Fibroblast of skin of scalp (primary cell): ENCODE measurements at regions not wholly inside any gene's neighbourhood (a gene's known extent, or its start where the extent isn't known, plus 50 kb on each side); places are given as distances from the start of the nearest gene placed in this dataset.

ENCODE experiments used
- DNase-seq: peaks from one replicate; pipeline ENCODE4 v3.0.0-alpha.2; 2013

GRCh38 chr7:142405122-142405765 is 147.4 kb upstream of the PRSS58 start:
- DNase-seq, result peak; percentile 15

- no peak for DNase-seq
These were observed 144.1 kb upstream of the PRSS58 start for GRCh38 chr7:142401951-142402350.

DNA sequence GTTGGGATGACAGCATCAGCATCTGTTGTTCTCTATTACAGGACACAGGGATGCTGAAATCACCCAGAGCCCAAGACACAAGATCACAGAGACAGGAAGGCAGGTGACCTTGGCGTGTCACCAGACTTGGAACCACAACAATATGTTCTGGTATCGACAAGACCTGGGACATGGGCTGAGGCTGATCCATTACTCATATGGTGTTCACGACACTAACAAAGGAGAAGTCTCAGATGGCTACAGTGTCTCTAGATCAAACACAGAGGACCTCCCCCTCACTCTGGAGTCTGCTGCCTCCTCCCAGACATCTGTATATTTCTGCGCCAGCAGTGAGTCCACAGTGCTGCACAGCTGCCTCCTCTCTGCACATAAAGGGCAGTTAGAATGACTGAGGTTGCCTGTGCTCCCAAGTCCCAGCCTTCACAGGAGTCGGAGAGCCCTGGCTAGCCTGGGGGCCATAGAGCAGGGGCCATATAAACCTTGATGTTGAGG is 142.2 kb upstream of the PRSS58 start:
- DNase-seq, result no peak

- peak; percentile 29 for DNase-seq
These were observed 133.5 kb upstream of the PRSS58 start for GRCh38 chr7:142391191-142391992.

GRCh38 chr7:142389544-142389943 is 131.7 kb upstream of the PRSS58 start:
- no peak for DNase-seq

GRCh38 chr7:142385491-142386340 is 127.9 kb upstream of the PRSS58 start:
- peak; percentile 80 for DNase-seq

DNA sequence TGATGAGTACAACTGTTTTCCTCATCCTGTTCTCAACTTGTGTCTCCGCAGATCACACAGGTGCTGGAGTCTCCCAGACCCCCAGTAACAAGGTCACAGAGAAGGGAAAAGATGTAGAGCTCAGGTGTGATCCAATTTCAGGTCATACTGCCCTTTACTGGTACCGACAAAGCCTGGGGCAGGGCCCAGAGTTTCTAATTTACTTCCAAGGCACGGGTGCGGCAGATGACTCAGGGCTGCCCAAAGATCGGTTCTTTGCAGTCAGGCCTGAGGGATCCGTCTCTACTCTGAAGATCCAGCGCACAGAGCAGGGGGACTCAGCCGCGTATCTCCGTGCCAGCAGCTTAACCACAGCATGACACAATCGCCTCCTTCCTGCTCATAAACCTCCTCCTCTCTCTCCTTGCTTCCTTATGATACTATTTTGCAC is 126.7 kb upstream of the PRSS58 start:
- DNase-seq, result peak; percentile 75

DNA sequence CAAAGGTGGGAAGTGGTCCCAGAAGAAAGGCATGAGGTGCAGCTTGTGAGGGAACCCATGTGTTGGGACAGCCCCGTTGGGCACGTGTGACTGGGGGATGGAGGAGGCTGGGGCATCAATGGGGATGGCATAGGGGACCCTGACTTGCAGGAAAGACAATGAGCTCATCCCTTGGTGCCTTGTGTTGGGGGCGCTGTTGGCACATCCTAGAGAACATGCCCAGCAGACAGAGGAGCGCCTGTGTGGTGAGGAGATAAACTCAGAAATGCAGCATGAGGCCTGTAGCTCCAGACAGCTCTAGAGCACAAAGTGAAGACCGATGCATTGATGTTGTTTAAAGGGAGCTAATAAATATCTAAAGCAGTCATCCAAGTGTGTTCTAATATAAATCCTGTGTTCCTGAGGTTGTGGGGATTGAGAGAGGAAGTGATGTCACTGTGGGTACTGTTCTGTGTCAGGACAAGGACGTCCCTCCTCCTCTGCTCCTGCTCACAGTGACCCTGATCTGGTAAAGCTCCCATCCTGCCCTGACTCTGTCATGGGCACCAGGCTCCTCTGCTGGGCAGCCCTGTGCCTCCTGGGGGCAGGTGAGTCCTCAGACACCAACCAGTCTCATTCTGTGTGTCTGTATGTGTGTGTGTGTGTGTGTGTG is 126.1 kb upstream of the PRSS58 start:
- DNase-seq, result peak; percentile 8

DNA sequence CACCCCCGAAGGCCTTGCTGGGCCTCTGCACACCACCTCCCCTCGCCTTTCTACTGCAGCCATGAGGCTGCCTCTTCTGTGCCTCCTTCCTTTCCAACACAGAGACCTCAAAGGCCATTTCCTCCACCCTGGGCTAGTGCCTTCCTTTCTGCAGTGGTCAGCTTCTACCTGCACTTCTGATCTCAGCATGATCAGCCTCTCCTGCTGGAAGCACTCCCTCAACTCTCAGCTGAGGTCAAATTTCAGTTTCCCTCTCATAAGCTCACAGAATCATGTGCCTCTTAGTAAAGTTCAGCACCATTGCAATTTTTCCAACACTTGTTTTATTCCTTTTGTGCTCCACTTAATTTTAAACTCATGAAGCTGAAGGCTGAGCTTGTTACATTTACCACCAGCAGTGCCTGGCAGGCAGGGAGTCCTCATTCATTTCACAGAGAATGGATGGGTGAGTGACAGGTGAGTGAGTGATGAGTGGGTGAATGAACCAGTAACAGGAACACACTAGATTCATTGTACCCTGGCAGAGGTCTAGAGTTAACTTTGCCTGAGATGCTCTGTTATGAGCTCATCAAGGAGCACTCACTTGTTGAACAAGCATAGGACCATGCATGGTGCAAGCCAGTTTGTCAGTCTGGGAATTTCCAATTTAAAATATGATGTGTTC is 124.0 kb upstream of the PRSS58 start:
- DNase-seq, result no peak

GRCh38 chr7:142380069-142380468 is 122.2 kb upstream of the PRSS58 start:
- DNase-seq, result no peak

- no peak for DNase-seq
These were observed 121.5 kb upstream of the PRSS58 start for GRCh38 chr7:142379201-142379885.

DNA sequence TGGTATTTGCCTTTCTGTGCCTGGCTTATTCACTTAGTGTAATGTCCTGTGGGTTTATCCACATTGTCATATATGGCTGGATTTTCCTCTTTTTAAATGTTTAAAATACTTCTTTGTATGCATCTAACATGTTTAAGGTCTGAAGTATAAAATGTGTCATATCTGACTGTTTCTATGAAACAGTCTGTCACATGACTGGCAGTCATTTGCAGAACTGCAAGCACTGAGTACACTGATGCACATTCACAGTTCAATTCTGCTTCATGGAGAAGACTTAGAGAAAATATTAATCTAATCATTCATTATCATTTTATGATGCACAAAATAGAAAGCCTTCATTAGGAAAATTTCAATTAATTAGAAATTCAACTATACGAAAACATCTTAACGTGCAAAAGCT is 119.7 kb upstream of the PRSS58 start:
- no peak for DNase-seq

- DNase-seq, result no peak
These were observed 118.6 kb upstream of the PRSS58 start for GRCh38 chr7:142376356-142376997.

- peak; percentile 11 for DNase-seq
These were observed 118.0 kb upstream of the PRSS58 start for GRCh38 chr7:142375710-142376313.

- DNase-seq, result no peak
These were observed 114.9 kb upstream of the PRSS58 start for GRCh38 chr7:142372727-142373126.

DNA sequence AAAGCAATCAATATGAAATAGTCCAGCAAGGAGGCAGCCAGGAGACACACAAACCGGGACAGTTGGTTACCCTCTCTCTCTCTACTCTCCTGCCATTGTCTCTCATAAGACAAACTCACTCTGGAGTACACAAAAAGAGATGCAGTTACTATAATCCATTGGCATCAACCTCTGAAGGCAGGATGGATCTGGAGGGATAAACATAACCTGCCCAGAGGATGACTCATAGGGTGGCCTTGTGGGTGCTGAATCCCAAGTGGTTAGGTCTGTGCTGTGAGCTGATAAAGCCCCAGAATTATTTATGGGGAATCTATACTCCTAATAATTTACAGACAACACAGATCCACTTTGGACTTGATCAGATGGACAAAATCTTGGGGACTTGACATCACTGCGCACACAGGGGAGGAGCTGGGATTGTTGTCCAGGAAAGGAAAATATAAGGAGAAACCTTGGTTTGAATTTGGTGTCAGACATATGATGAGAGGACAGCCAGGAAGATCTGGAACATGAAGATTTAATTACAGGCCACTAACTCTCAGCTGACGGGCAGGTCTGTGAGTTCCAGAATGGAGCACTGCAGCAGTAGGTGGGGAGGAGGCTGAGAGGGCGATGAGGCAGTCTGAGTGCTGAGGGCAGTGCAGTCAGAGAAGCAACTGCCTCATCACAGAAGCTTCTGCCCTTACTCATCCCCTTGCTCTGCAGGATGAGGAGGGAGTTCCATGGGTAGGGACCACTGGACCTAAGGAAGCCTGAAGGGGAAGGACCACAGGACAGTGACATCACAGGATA is 113.9 kb upstream of the PRSS58 start:
- no peak for DNase-seq

- DNase-seq, result no peak
These were observed 107.6 kb upstream of the PRSS58 start for GRCh38 chr7:142365410-142365842.

DNA sequence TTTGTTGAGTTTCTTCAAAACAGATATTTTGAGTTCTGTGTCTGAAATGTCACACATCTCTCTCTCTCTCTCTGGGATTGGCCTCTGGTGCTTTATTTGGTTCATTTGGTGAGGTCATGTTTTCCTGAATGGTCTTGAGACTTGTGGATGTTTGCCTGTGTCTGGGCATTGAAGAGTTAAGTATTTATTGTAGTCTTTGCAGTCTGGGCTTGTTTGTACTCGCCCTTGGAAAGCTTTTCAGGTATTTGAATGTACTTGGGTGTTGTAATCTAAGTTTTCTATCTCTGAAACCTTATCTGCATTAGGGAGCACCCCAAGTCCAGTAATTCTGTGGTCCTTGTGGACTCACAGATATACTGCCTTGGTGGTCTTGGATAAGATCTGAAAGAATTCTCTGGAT is 106.7 kb upstream of the PRSS58 start:
- DNase-seq, result no peak

DNA sequence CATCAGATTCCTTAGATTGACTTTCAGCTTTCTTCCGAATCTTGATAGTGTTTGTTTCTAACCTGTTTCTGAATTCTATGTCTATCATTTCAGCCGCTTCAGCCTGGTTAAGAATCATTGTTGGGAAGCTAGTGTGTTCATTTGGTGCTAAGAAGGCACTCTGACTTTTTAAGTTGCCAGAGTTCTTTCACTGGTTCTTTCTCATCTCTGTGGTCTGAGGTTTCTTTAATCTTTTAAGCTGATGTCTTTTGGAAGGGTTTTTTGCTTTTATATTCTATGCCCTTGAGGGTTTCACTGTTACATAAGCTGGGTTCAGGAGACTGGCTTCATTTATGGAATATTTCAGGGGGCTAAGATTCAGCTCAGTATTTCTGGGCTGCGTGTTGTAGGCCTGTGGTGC is 104.5 kb upstream of the PRSS58 start:
- no peak for DNase-seq
